ENCODE measurements at regions not wholly inside any gene's neighbourhood (a gene's known extent, or its start where the extent isn't known, plus 50 kb on each side); places are given as distances from the start of the nearest gene placed in this dataset.

GRCh38 chr1:125085720-125086591 is 3901.2 kb downstream of the SRGAP2C start:
- POLR2A ChIA-PET = no interaction called here
- Histone ChIP-seq H3K27ac (ENCODE audit: low read depth, low read length) (no peak overlapping the region), H3K27me3 (ENCODE audit: control insufficient read depth in 2 of 2, insufficient read depth in 2 of 2, low read length in 2 of 2) (no peaks in the 10 kb centered on the region), H3K4me1 (ENCODE audit: control insufficient read depth in 2 of 2, insufficient read depth in 2 of 2, low read length in 2 of 2) (no peaks in the 10 kb centered on the region), H3K9me3 (ENCODE audit: control insufficient read depth in 2 of 3, low read length in 3 of 3) (peaks cover 0 to 16% (median 8%) of the 10 kb centered on the region in 3 experiments), H3K4me3 (ENCODE audit: low read length) (no peak overlapping the region), H3K36me3 (ENCODE audit: control insufficient read depth in 2 of 3, insufficient read depth in 3 of 3, low read length in 3 of 3) (no peaks in the 10 kb centered on the region)
- CTCF ChIA-PET = no interaction called here
- no peak overlapping the region for H3K4me3 Mint-ChIP-seq
- H3K27me3 Mint-ChIP-seq = peaks cover 0 to 6% (median 0%) of the 10 kb centered on the region in 5 donors
- H3K27ac Mint-ChIP-seq = no peak overlapping the region
- intact Hi-C loops (cut with micrococcal nuclease) = no loop called here
- H3K4me1 Mint-ChIP-seq = peaks cover 0 to 12% (median 0%) of the 10 kb centered on the region in 7 donors
- ATAC-seq = no peak
- H3K36me3 Mint-ChIP-seq = peaks cover 0 to 39% (median 27%) of the 10 kb centered on the region in 5 donors
- peaks cover 35 to 58% (median 45%) of the 10 kb centered on the region in 11 donors for H3K9me3 Mint-ChIP-seq
- no peak for DNase-seq

GRCh38 chr1:125086611-125087010 is 3901.8 kb downstream of the SRGAP2C start:
- ChIA-PET CTCF (no interaction called here), POLR2A (no interaction called here)
- Mint-ChIP-seq H3K27me3 (peaks cover 0 to 6% (median 0%) of the 10 kb centered on the region in 5 donors), H3K36me3 (peaks cover 0 to 35% (median 23%) of the 10 kb centered on the region in 5 donors), H3K4me3 (no peak overlapping the region), H3K27ac (no peak overlapping the region), H3K9me3 (peaks cover 31 to 56% (median 40%) of the 10 kb centered on the region in 11 donors), H3K4me1 (peaks cover 0 to 12% (median 0%) of the 10 kb centered on the region in 7 donors)
- intact Hi-C loops (cut with micrococcal nuclease) = no loop called here
- H3K9me3 ChIP-seq (ENCODE audit: control insufficient read depth in 2 of 3, low read length in 3 of 3) = peaks cover 0 to 9% (median 5%) of the 10 kb centered on the region in 3 experiments
- no peak for ATAC-seq
- H3K36me3 ChIP-seq (ENCODE audit: control insufficient read depth in 2 of 3, insufficient read depth in 3 of 3, low read length in 3 of 3) = no peaks in the 10 kb centered on the region
- H3K4me1 ChIP-seq (ENCODE audit: control insufficient read depth in 2 of 2, insufficient read depth in 2 of 2, low read length in 2 of 2) = no peaks in the 10 kb centered on the region
- H3K27me3 ChIP-seq (ENCODE audit: control insufficient read depth in 2 of 2, insufficient read depth in 2 of 2, low read length in 2 of 2) = no peaks in the 10 kb centered on the region
- no peak overlapping the region for H3K27ac ChIP-seq (ENCODE audit: low read depth, low read length)
- no peak for DNase-seq
- no peak overlapping the region for H3K4me3 ChIP-seq (ENCODE audit: low read length)

- H3K27ac Mint-ChIP-seq = no peak overlapping the region
- intact Hi-C loops (cut with micrococcal nuclease) = no loop called here
- peaks cover 0 to 12% (median 0%) of the 10 kb centered on the region in 7 donors for H3K4me1 Mint-ChIP-seq
- CTCF ChIA-PET = no interaction called here
- POLR2A ChIA-PET = no interaction called here
- H3K9me3 ChIP-seq (ENCODE audit: control insufficient read depth in 2 of 3, low read length in 3 of 3) = peaks cover 0 to 5% (median 3%) of the 10 kb centered on the region in 3 experiments
- DNase-seq (no peak), ATAC-seq (no peak)
- no peak overlapping the region for H3K4me3 ChIP-seq (ENCODE audit: low read length)
- H3K27me3 Mint-ChIP-seq = peaks cover 0 to 6% (median 0%) of the 10 kb centered on the region in 5 donors
- H3K36me3 ChIP-seq (ENCODE audit: control insufficient read depth in 2 of 3, insufficient read depth in 3 of 3, low read length in 3 of 3) = no peaks in the 10 kb centered on the region
- H3K4me1 ChIP-seq (ENCODE audit: control insufficient read depth in 2 of 2, insufficient read depth in 2 of 2, low read length in 2 of 2) = no peaks in the 10 kb centered on the region
- no peak overlapping the region for H3K27ac ChIP-seq (ENCODE audit: low read depth, low read length)
- no peak overlapping the region for H3K4me3 Mint-ChIP-seq
- peaks cover 0 to 30% (median 22%) of the 10 kb centered on the region in 5 donors for H3K36me3 Mint-ChIP-seq
- H3K27me3 ChIP-seq (ENCODE audit: control insufficient read depth in 2 of 2, insufficient read depth in 2 of 2, low read length in 2 of 2) = no peaks in the 10 kb centered on the region
- peaks cover 27 to 50% (median 34%) of the 10 kb centered on the region in 11 donors for H3K9me3 Mint-ChIP-seq
These were observed 3902.5 kb downstream of the SRGAP2C start for GRCh38 chr1:125087247-125087646.

- Mint-ChIP-seq H3K4me1 (peaks cover 0 to 12% (median 0%) of the 10 kb centered on the region in 7 donors), H3K9me3 (peaks cover 23 to 48% (median 30%) of the 10 kb centered on the region in 11 donors), H3K4me3 (no peak overlapping the region), H3K36me3 (peaks cover 0 to 26% (median 21%) of the 10 kb centered on the region in 5 donors), H3K27ac (peak overlapping the region in 1 of 9 donors; percentile 43), H3K27me3 (peaks cover 0 to 6% (median 0%) of the 10 kb centered on the region in 5 donors)
- no peak for ATAC-seq
- POLR2A ChIA-PET = no interaction called here
- Histone ChIP-seq H3K4me1 (ENCODE audit: control insufficient read depth in 2 of 2, insufficient read depth in 2 of 2, low read length in 2 of 2) (no peaks in the 10 kb centered on the region), H3K27me3 (ENCODE audit: control insufficient read depth in 2 of 2, insufficient read depth in 2 of 2, low read length in 2 of 2) (no peaks in the 10 kb centered on the region), H3K27ac (ENCODE audit: low read depth, low read length) (no peak overlapping the region), H3K9me3 (ENCODE audit: control insufficient read depth in 2 of 3, low read length in 3 of 3) (peaks cover 0 to 5% (median 0%) of the 10 kb centered on the region in 3 experiments), H3K36me3 (ENCODE audit: control insufficient read depth in 2 of 3, insufficient read depth in 3 of 3, low read length in 3 of 3) (no peaks in the 10 kb centered on the region), H3K4me3 (ENCODE audit: low read length) (no peak overlapping the region)
- CTCF ChIA-PET = no interaction called here
- no peak for DNase-seq
- intact Hi-C loops (cut with micrococcal nuclease) = no loop called here
These were observed 3902.9 kb downstream of the SRGAP2C start for GRCh38 chr1:125087691-125088090.

GRCh38 chr1:125118147-125118993 is 3933.6 kb downstream of the SRGAP2C start:
- Mint-ChIP-seq H3K27ac (no peak overlapping the region), H3K4me3 (no peak overlapping the region), H3K36me3 (peaks cover 0 to 9% (median 4%) of the 10 kb centered on the region in 5 donors), H3K4me1 (peaks cover 0 to 7% (median 0%) of the 10 kb centered on the region in 7 donors), H3K9me3 (peaks cover 0 to 28% (median 13%) of the 10 kb centered on the region in 11 donors), H3K27me3 (peaks cover 0 to 7% (median 0%) of the 10 kb centered on the region in 5 donors)
- intact Hi-C loops (cut with micrococcal nuclease) = no loop called here
- Histone ChIP-seq H3K4me1 (ENCODE audit: control insufficient read depth in 2 of 2, insufficient read depth in 2 of 2, low read length in 2 of 2) (no peaks in the 10 kb centered on the region), H3K27me3 (ENCODE audit: control insufficient read depth in 2 of 2, insufficient read depth in 2 of 2, low read length in 2 of 2) (no peaks in the 10 kb centered on the region), H3K9me3 (ENCODE audit: control insufficient read depth in 2 of 3, low read length in 3 of 3) (no peaks in the 10 kb centered on the region), H3K36me3 (ENCODE audit: control insufficient read depth in 2 of 3, insufficient read depth in 3 of 3, low read length in 3 of 3) (no peaks in the 10 kb centered on the region), H3K27ac (ENCODE audit: low read depth, low read length) (no peak overlapping the region), H3K4me3 (ENCODE audit: low read length) (no peak overlapping the region)
- no peak for ATAC-seq
- ChIA-PET CTCF (no interaction called here), POLR2A (no interaction called here)
- no peak for DNase-seq

GRCh38 chr1:125119024-125119441 is 3934.3 kb downstream of the SRGAP2C start:
- no peak overlapping the region for H3K4me3 Mint-ChIP-seq
- DNase-seq (no peak), ATAC-seq (no peak)
- no peak overlapping the region for H3K27ac ChIP-seq (ENCODE audit: low read depth, low read length)
- H3K27me3 ChIP-seq (ENCODE audit: control insufficient read depth in 2 of 2, insufficient read depth in 2 of 2, low read length in 2 of 2) = no peaks in the 10 kb centered on the region
- intact Hi-C loops (cut with micrococcal nuclease) = no loop called here
- no peak overlapping the region for H3K4me3 ChIP-seq (ENCODE audit: low read length)
- H3K9me3 Mint-ChIP-seq = peaks cover 0 to 32% (median 16%) of the 10 kb centered on the region in 11 donors
- no peak overlapping the region for H3K27ac Mint-ChIP-seq
- no peaks in the 10 kb centered on the region for H3K36me3 ChIP-seq (ENCODE audit: control insufficient read depth in 2 of 3, insufficient read depth in 3 of 3, low read length in 3 of 3)
- peaks cover 0 to 9% (median 5%) of the 10 kb centered on the region in 5 donors for H3K36me3 Mint-ChIP-seq
- H3K4me1 ChIP-seq (ENCODE audit: control insufficient read depth in 2 of 2, insufficient read depth in 2 of 2, low read length in 2 of 2) = no peaks in the 10 kb centered on the region
- ChIA-PET CTCF (no interaction called here), POLR2A (no interaction called here)
- peaks cover 0 to 7% (median 0%) of the 10 kb centered on the region in 5 donors for H3K27me3 Mint-ChIP-seq
- no peaks in the 10 kb centered on the region for H3K9me3 ChIP-seq (ENCODE audit: control insufficient read depth in 2 of 3, low read length in 3 of 3)
- peaks cover 0 to 7% (median 0%) of the 10 kb centered on the region in 7 donors for H3K4me1 Mint-ChIP-seq
